A549 (cell line): ENCODE measurements at regions not wholly inside any gene's neighbourhood (a gene's known extent, or its start where the extent isn't known, plus 50 kb on each side); places are given as distances from the start of the nearest gene placed in this dataset.
A peak's percentile ranks its signal among the peaks of the same experiment; 100 is the strongest.

Experiments
- CTCF ChIP-seq: fragments of >200 bp; sonication (Bioruptor Twin); formaldehyde crosslinking; IDR thresholded peaks from 3 replicates; pipeline ENCODE4 v1.5.1; 2016
- EP300 ChIP-seq, 2 experiments: fragments of >200 bp; sonication (Bioruptor Twin); formaldehyde crosslinking; IDR thresholded peaks; 2 replicates in 1 of 2; 3 replicates in 1 of 2; pipeline ENCODE4 v1.6.1; 2016 to 2017

- TF ChIP-seq CTCF (peak; percentile 36; the same call in 2 of the 3 replicates), EP300 (IDR thresholded peaks at IDR 0.05) (no peak)
These were observed 173.8 kb upstream of the CCL2 start for GRCh38 chr17:34081269-34081668.
